HCT116 (cell line): ENCODE measurements at regions not wholly inside any gene's neighbourhood (a gene's known extent, or its start where the extent isn't known, plus 50 kb on each side); places are given as distances from the start of the nearest gene placed in this dataset.

ENCODE experiments used
- ATAC-seq: fragments of 200-7000 bp; cut with Tn5 transposase; 2 replicates; pipeline ENCODE4 v1.9.1; 2020; ENCODE audit warnings: mild to moderate bottlenecking, moderate library complexity
- BruUV-seq: library from RNA; stranded (reverse); fragments of 400-500 nt; replicated peaks from 2 replicates; lab custom pipeline; 2021; lab: Mats Ljungman, UMichigan
- CTCF ChIA-PET: fragments of 300-600 bp; sonication (Branson Sonifier 250); formaldehyde crosslinking; loops from one replicate; lab custom pipeline; 2021; ENCODE audit warnings: antibody characterized with exemption; lab: Charles Lee
- POLR2A ChIA-PET: fragments of 300-600, 350-600 bp; sonication (Branson Sonifier 250); formaldehyde crosslinking; loops from one replicate; lab custom pipeline; 2021; ENCODE audit warnings: antibody characterized with exemption; lab: Charles Lee
- RAD21 ChIA-PET, 2 experiments: fragments of 300-600 bp; sonication (Branson Sonifier 250); formaldehyde crosslinking; loops; one replicate each; lab custom pipeline; 2023; ENCODE audit warnings: low total read pairs in 2 of 2; ENCODE audit not compliant: uncharacterized antibody in 2 of 2, unreplicated experiment in 2 of 2, low non-redundant PET in 1 of 2; lab: Charles Lee
- DNase-seq: peaks from one replicate; pipeline ENCODE4 v3.0.0-alpha.2; 2010; ENCODE audit warnings: low read depth, low spot score
- H2AFZ ChIP-seq: fragments of 200-600 bp; shearing (Covaris generic), sonication (generic); 2 replicates; pipeline ENCODE4 v1.6.1; 2017; ENCODE audit warnings: low read depth, mixed run types, mixed read lengths, antibody characterized with exemption, low read length; ENCODE audit not compliant: poor library complexity, severe bottlenecking
- H3K27ac ChIP-seq: 2 replicates; pipeline ENCODE4 v1.5.1; 2012; ENCODE audit warnings: low read depth, low read length
- H3K27me3 ChIP-seq: fragments of 200-600 bp; sonication (generic); 2 replicates; pipeline ENCODE4 v1.6.1; 2016; ENCODE audit warnings: mixed run types, low read length, mixed read lengths; ENCODE audit not compliant: insufficient read depth
- H3K36me3 ChIP-seq, 2 experiments: fragments of 200-500 bp in 1 of 2; fragments of 200-600 bp in 1 of 2; sonication (Bioruptor generic) in 1 of 2; sonication (generic) in 1 of 2; 2 replicates each; pipeline versions ENCODE4 v1.5.1 to v1.6.1; 2014 to 2016; ENCODE audit warnings: low read length in 2 of 2, inconsistent platforms in 1 of 2, mixed read lengths in 1 of 2, mixed run types in 1 of 2; ENCODE audit not compliant: insufficient read depth in 2 of 2, control insufficient read depth in 1 of 2
- H3K4me1 ChIP-seq, 2 experiments: fragments of 200-600 bp in 1 of 2; sonication (generic) in 1 of 2; 2 replicates each; pipeline versions ENCODE4 v1.5.1 to v1.6.1; 2012 to 2017; ENCODE audit warnings: low read length in 2 of 2, inconsistent platforms in 1 of 2, mild to moderate bottlenecking in 1 of 2, mixed read lengths in 1 of 2, mixed run types in 1 of 2, moderate library complexity in 1 of 2; ENCODE audit not compliant: insufficient read depth in 2 of 2, control insufficient read depth in 1 of 2
- H3K4me2 ChIP-seq: fragments of 200-600 bp; sonication (generic); 2 replicates; pipeline ENCODE4 v1.6.1; 2017; ENCODE audit warnings: mixed run types, low read length, mixed read lengths
- H3K4me3 ChIP-seq, 2 experiments: fragments of 200-600 bp in 1 of 2; sonication (generic) in 1 of 2; replicated peaks in 1 of 2; 2 replicates each; pipeline ENCODE4 v1.5.1; 2011 to 2016; ENCODE audit warnings: low read length in 2 of 2, control low read depth in 1 of 2, low read depth in 1 of 2, mild to moderate bottlenecking in 1 of 2, mixed read lengths in 1 of 2, mixed run types in 1 of 2
- H3K79me2 ChIP-seq: fragments of 200-600 bp; sonication (generic); 2 replicates; pipeline ENCODE4 v1.6.1; 2017; ENCODE audit warnings: mild to moderate bottlenecking, mixed run types, low read length, moderate library complexity, mixed read lengths; ENCODE audit not compliant: insufficient read depth
- H3K9ac ChIP-seq: fragments of 200-600 bp; sonication (generic); 2 replicates; pipeline ENCODE4 v1.6.1; 2016; ENCODE audit warnings: low read length, mixed read lengths
- H3K9me2 ChIP-seq: fragments of 200-600 bp; sonication (generic), shearing (Covaris generic); 2 replicates; pipeline ENCODE4 v1.6.1; 2017; ENCODE audit warnings: mixed run types, mild to moderate bottlenecking, moderate library complexity; ENCODE audit not compliant: insufficient read depth
- H3K9me3 ChIP-seq, 2 experiments: fragments of 200-500 bp in 1 of 2; fragments of 200-600 bp in 1 of 2; sonication (Bioruptor generic) in 1 of 2; sonication (generic) in 1 of 2; 2 replicates each; pipeline ENCODE4 v1.6.1; 2014 to 2017; ENCODE audit warnings: low read length in 2 of 2, mixed read lengths in 2 of 2, inconsistent platforms in 1 of 2, low read depth in 1 of 2, mild to moderate bottlenecking in 1 of 2, mixed run types in 1 of 2, moderate library complexity in 1 of 2; ENCODE audit not compliant: control insufficient read depth in 1 of 2, insufficient read depth in 1 of 2
- H4K20me1 ChIP-seq: fragments of 200-600 bp; sonication (generic), shearing (Covaris generic); 2 replicates; pipeline ENCODE4 v1.6.1; 2017; ENCODE audit warnings: mixed run types, mild to moderate bottlenecking, moderate library complexity; ENCODE audit not compliant: insufficient read depth
- ATF3 ChIP-seq: IDR thresholded peaks from 2 replicates; pipeline ENCODE4 v1.6.1; 2012
- CBX3 ChIP-seq: IDR thresholded peaks from 2 replicates; pipeline ENCODE4 v1.6.1; 2012; ENCODE audit warnings: low read depth
- CEBPB ChIP-seq: IDR thresholded peaks from 2 replicates; pipeline ENCODE4 v1.6.1; 2012; ENCODE audit warnings: low read depth
- CTCF ChIP-seq, 3 experiments: fragments of 200-600 bp in 1 of 3; sonication (generic) in 1 of 3; IDR thresholded peaks in 2 of 3; conservative IDR thresholded peaks in 1 of 3; 2 replicates each; pipeline ENCODE4 v1.5.1; 2012 to 2017; ENCODE audit warnings: low read depth in 2 of 3, low read length in 2 of 3, antibody characterized with exemption in 1 of 3, borderline replicate concordance in 1 of 3, control low read depth in 1 of 3, mild to moderate bottlenecking in 1 of 3, mixed read lengths in 1 of 3, mixed run types in 1 of 3, moderate library complexity in 1 of 3; ENCODE audit not compliant: insufficient read depth in 1 of 3
- EZH2 ChIP-seq: fragments of 200-600 bp; sonication (generic); IDR thresholded peaks from 2 replicates; pipeline ENCODE4 v1.6.1; 2017; ENCODE audit warnings: antibody characterized with exemption, mixed run types
- FOSL1 ChIP-seq: IDR thresholded peaks from 2 replicates; pipeline ENCODE4 v1.6.1; 2012; ENCODE audit warnings: low read depth
- JUND ChIP-seq: IDR thresholded peaks from 2 replicates; pipeline ENCODE4 v1.6.1; 2012
- MAX ChIP-seq: IDR thresholded peaks from 2 replicates; pipeline ENCODE4 v1.6.1; 2012
- POLR2AphosphoS5 ChIP-seq: IDR thresholded peaks from 2 replicates; pipeline ENCODE4 v1.6.1; 2011; ENCODE audit warnings: mild to moderate bottlenecking, low read depth, low read length, moderate library complexity
- REST ChIP-seq: IDR thresholded peaks from 2 replicates; pipeline ENCODE4 v1.6.1; 2012; ENCODE audit warnings: low read depth
- SP1 ChIP-seq: IDR thresholded peaks from 2 replicates; pipeline ENCODE4 v1.6.1; 2012; ENCODE audit warnings: low read depth
- YY1 ChIP-seq: IDR thresholded peaks from 2 replicates; pipeline ENCODE4 v1.6.1; 2011; ENCODE audit warnings: low read length, low read depth, moderate library complexity, mild to moderate bottlenecking; ENCODE audit not compliant: insufficient replicate concordance; ENCODE audit errors: extremely low read depth
- ZBTB33 ChIP-seq: IDR thresholded peaks from 2 replicates; pipeline ENCODE4 v1.6.1; 2011; ENCODE audit warnings: mild to moderate bottlenecking, low read length, moderate library complexity; ENCODE audit not compliant: insufficient replicate concordance; ENCODE audit errors: extremely low read depth
- intact Hi-C: fragments of 100-400 bp; cut with micrococcal nuclease; formaldehyde crosslinking; loops from 2 replicates; pipeline ENCODE4 v1.10.0; 2022

GRCh38 chr21:17269760-17270159 lies 243.1 kb upstream of the CXADR start:
- H3K27ac ChIP-seq, result no peak overlapping the region
- H3K9me3 ChIP-seq, result no peaks in the 10 kb centered on the region
- no peaks in the 10 kb centered on the region for H3K79me2 ChIP-seq
- TF ChIP-seq CEBPB (no peak), YY1 (no peak), CTCF (IDR thresholded peaks at IDR 0.05 in 2 of 3, conservative IDR thresholded peaks at IDR 0.05 in 1 of 3; ENCODE audit: borderline replicate concordance in 1 of 3, insufficient read depth in 1 of 3, low read depth in 2 of 3, low read length in 2 of 3) (no peak), EZH2 (no peak), ATF3 (no peak), ZBTB33 (no peak), JUND (no peak), SP1 (no peak), CBX3 (no peak), POLR2AphosphoS5 (no peak), MAX (no peak), REST (no peak), FOSL1 (no peak)
- H3K4me3 ChIP-seq, result no peak overlapping the region
- no peak overlapping the region for H3K9ac ChIP-seq
- H3K27me3 ChIP-seq, result no peaks in the 10 kb centered on the region
- H3K9me2 ChIP-seq, result no peaks in the 10 kb centered on the region
- ChIA-PET RAD21 (no interaction called here), CTCF (no interaction called here), POLR2A (no interaction called here)
- H2AFZ ChIP-seq, result no peak overlapping the region
- no peaks in the 10 kb centered on the region for H4K20me1 ChIP-seq
- no TSS peak for BruUV-seq
- intact Hi-C loops, result no loop called here
- no peaks in the 10 kb centered on the region for H3K4me1 ChIP-seq
- no peak overlapping the region for H3K4me2 ChIP-seq
- ATAC-seq (no peak), DNase-seq (no peak)
- no peaks in the 10 kb centered on the region for H3K36me3 ChIP-seq
